GM23338 (cell line): ENCODE measurements at regions not wholly inside any gene's neighbourhood (a gene's known extent, or its start where the extent isn't known, plus 50 kb on each side); places are given as distances from the start of the nearest gene placed in this dataset.

ENCODE experiments used
- ATAC-seq: fragments of 200-7000 bp; cut with Tn5 transposase; 3 replicates; pipeline ENCODE4 v1.9.1; 2020
- DNase-seq: peaks from one replicate; pipeline ENCODE4 v3.0.0-alpha.2; 2015; ENCODE audit warnings: low spot score
- H2AFZ ChIP-seq: fragments of 200-600 bp; sonication (generic); 2 replicates; pipeline ENCODE4 v1.8.0; 2016; ENCODE audit warnings: antibody characterized with exemption, mild to moderate bottlenecking, moderate library complexity
- H3F3A ChIP-seq: fragments of 200-600 bp; sonication (generic); replicated peaks from 2 replicates; pipeline ENCODE4 v1.8.0; 2017; ENCODE audit warnings: antibody characterized with exemption, mixed run types, low read depth
- H3K27ac ChIP-seq: fragments of 200-600 bp; sonication (generic); 2 replicates; pipeline ENCODE4 v1.6.1; 2016; ENCODE audit warnings: low read depth
- H3K27me3 ChIP-seq: fragments of 200-600 bp; sonication (generic); 2 replicates; pipeline ENCODE4 v1.8.0; 2016; ENCODE audit warnings: mild to moderate bottlenecking, mixed run types, moderate library complexity; ENCODE audit not compliant: insufficient read depth
- H3K36me3 ChIP-seq: fragments of 200-600 bp; sonication (generic); 2 replicates; pipeline ENCODE4 v1.8.0; 2016; ENCODE audit warnings: mild to moderate bottlenecking; ENCODE audit not compliant: insufficient read depth
- H3K4me1 ChIP-seq: fragments of 200-600 bp; sonication (generic); 2 replicates; pipeline ENCODE4 v1.8.0; 2016; ENCODE audit warnings: mild to moderate bottlenecking, moderate library complexity; ENCODE audit not compliant: insufficient read depth
- H3K4me2 ChIP-seq: fragments of 200-600 bp; sonication (generic); 2 replicates; pipeline ENCODE4 v1.7.1; 2017; ENCODE audit warnings: mixed run types
- H3K4me3 ChIP-seq: fragments of 200-600 bp; sonication (generic); 2 replicates; pipeline ENCODE4 v1.6.1; 2016; ENCODE audit warnings: mixed run types
- H3K79me2 ChIP-seq: fragments of 200-600 bp; sonication (generic); replicated peaks from 2 replicates; pipeline ENCODE4 v1.8.0; 2017; ENCODE audit warnings: mild to moderate bottlenecking; ENCODE audit not compliant: insufficient read depth
- H3K9me2 ChIP-seq: fragments of 200-600 bp; sonication (generic); 2 replicates; pipeline ENCODE4 v1.8.0; 2017; ENCODE audit not compliant: insufficient read depth
- H4K20me1 ChIP-seq: fragments of 200-600 bp; sonication (generic); replicated peaks from 2 replicates; pipeline ENCODE4 v1.8.0; 2017; ENCODE audit warnings: mild to moderate bottlenecking; ENCODE audit not compliant: insufficient read depth
- H3K27ac Mint-ChIP-seq: 2 replicates; pipeline ENCODE4 v1.8.0; 2020; ENCODE audit warnings: inconsistent platforms, mild to moderate bottlenecking, moderate library complexity, mixed read lengths
- H3K27me3 Mint-ChIP-seq: 3 replicates; pipeline ENCODE4 v1.8.0; 2022; ENCODE audit warnings: low read depth, mild to moderate bottlenecking, moderate library complexity, mixed read lengths, inconsistent platforms; ENCODE audit not compliant: insufficient read depth, poor library complexity
- H3K36me3 Mint-ChIP-seq: 3 replicates; pipeline ENCODE4 v1.8.0; 2021; ENCODE audit warnings: low read depth, mild to moderate bottlenecking, inconsistent platforms, moderate library complexity, mixed read lengths
- H3K4me1 Mint-ChIP-seq: 3 replicates; pipeline ENCODE4 v1.8.0; 2020; ENCODE audit warnings: mild to moderate bottlenecking, inconsistent platforms, mixed read lengths
- H3K4me3 Mint-ChIP-seq: 3 replicates; pipeline ENCODE4 v1.8.0; 2021; ENCODE audit warnings: moderate library complexity, mild to moderate bottlenecking, inconsistent platforms, mixed read lengths
- H3K9me3 Mint-ChIP-seq: 3 replicates; pipeline ENCODE4 v1.8.0; 2020; ENCODE audit warnings: moderate library complexity, mild to moderate bottlenecking, inconsistent platforms, mixed read lengths
- CREB1 ChIP-seq: fragments of 250-450 bp; sonication (Bioruptor Pico); IDR thresholded peaks from 2 replicates; pipeline ENCODE4 v1.5.0; 2020; ENCODE audit warnings: low read depth, mild to moderate bottlenecking, moderate library complexity
- EZH2 ChIP-seq: fragments of 200-600 bp; sonication (generic); IDR thresholded peaks from one replicate; pipeline ENCODE4 v1.8.0; 2017; ENCODE audit warnings: antibody characterized with exemption, mild to moderate bottlenecking, low read depth; ENCODE audit not compliant: unreplicated experiment
- EZH2phosphoT487 ChIP-seq: fragments of 200-600 bp; sonication (generic); IDR thresholded peaks from one replicate; pipeline ENCODE4 v1.8.1; 2018; ENCODE audit warnings: antibody characterized with exemption; ENCODE audit not compliant: unreplicated experiment
- JUNB ChIP-seq: IDR thresholded peaks from one replicate; pipeline ENCODE4 v1.6.1; 2016; ENCODE audit warnings: antibody characterized with exemption; ENCODE audit not compliant: unreplicated experiment
- NANOG ChIP-seq: IDR thresholded peaks from 2 replicates; pipeline ENCODE4 v1.6.1; 2016; ENCODE audit warnings: antibody characterized with exemption, borderline replicate concordance
- POLR2AphosphoS5 ChIP-seq: IDR thresholded peaks from 2 replicates; pipeline ENCODE4 v1.6.1; 2016; ENCODE audit warnings: antibody characterized with exemption, low read depth
- STAT1 ChIP-seq: IDR thresholded peaks from one replicate; pipeline ENCODE4 v1.6.1; 2016; ENCODE audit warnings: antibody characterized with exemption; ENCODE audit not compliant: unreplicated experiment
- ZNF114 ChIP-seq: fragments of 250-450 bp; sonication (Bioruptor Pico); IDR thresholded peaks from 2 replicates; pipeline ENCODE4 v1.5.0; 2020; ENCODE audit warnings: mild to moderate bottlenecking, moderate library complexity
- ZNF331 ChIP-seq: fragments of 250-450 bp; sonication (Bioruptor Pico); IDR thresholded peaks from 2 replicates; pipeline ENCODE4 v1.5.0; 2020; ENCODE audit warnings: low read depth, mild to moderate bottlenecking, moderate library complexity
- TF ChIP-seq, protein P1 (sequence below): IDR thresholded peaks from one replicate; pipeline ENCODE4 v1.6.1; 2018; ENCODE audit warnings: antibody characterized with exemption; ENCODE audit not compliant: unreplicated experiment
- TF ChIP-seq, protein P2 (sequence below): IDR thresholded peaks from 2 replicates; pipeline ENCODE4 v1.6.1; 2016; ENCODE audit warnings: antibody characterized with exemption
- TF ChIP-seq, protein P3 (sequence below): fragments of 250-450 bp; sonication (Bioruptor Pico); IDR thresholded peaks from 2 replicates; pipeline ENCODE4 v1.5.0; 2020; ENCODE audit warnings: mild to moderate bottlenecking, moderate library complexity

DNA sequence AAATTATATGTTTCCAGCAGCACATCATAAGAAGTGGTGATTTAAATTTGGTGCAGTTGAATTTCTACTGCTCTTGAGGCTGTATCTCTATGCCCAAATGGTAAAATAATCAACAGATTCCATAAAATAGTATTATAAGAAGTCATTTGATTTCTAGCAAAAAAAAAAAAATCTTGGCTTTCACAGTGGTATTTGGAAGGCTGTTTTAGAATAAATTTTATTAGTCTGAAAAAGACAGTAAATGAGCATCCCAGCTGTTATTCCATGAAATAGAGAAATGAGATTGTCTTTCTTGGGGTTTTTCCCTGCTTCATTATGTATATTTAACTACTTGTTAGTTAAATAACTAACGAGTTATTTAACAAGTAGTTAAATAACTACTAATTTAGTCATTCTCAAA, 156.0 kb upstream of the ABI3BP start (continued):
- TF ChIP-seq, protein P1, sequence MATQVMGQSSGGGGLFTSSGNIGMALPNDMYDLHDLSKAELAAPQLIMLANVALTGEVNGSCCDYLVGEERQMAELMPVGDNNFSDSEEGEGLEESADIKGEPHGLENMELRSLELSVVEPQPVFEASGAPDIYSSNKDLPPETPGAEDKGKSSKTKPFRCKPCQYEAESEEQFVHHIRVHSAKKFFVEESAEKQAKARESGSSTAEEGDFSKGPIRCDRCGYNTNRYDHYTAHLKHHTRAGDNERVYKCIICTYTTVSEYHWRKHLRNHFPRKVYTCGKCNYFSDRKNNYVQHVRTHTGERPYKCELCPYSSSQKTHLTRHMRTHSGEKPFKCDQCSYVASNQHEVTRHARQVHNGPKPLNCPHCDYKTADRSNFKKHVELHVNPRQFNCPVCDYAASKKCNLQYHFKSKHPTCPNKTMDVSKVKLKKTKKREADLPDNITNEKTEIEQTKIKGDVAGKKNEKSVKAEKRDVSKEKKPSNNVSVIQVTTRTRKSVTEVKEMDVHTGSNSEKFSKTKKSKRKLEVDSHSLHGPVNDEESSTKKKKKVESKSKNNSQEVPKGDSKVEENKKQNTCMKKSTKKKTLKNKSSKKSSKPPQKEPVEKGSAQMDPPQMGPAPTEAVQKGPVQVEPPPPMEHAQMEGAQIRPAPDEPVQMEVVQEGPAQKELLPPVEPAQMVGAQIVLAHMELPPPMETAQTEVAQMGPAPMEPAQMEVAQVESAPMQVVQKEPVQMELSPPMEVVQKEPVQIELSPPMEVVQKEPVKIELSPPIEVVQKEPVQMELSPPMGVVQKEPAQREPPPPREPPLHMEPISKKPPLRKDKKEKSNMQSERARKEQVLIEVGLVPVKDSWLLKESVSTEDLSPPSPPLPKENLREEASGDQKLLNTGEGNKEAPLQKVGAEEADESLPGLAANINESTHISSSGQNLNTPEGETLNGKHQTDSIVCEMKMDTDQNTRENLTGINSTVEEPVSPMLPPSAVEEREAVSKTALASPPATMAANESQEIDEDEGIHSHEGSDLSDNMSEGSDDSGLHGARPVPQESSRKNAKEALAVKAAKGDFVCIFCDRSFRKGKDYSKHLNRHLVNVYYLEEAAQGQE = no peak
- TF ChIP-seq NANOG = no peak
- TF ChIP-seq JUNB = no peak
- TF ChIP-seq POLR2AphosphoS5 = no peak
- no peak for TF ChIP-seq ZNF331 (CRISPR knock-in tag)
- TF ChIP-seq EZH2phosphoT487 = no peak
- TF ChIP-seq, protein P2, sequence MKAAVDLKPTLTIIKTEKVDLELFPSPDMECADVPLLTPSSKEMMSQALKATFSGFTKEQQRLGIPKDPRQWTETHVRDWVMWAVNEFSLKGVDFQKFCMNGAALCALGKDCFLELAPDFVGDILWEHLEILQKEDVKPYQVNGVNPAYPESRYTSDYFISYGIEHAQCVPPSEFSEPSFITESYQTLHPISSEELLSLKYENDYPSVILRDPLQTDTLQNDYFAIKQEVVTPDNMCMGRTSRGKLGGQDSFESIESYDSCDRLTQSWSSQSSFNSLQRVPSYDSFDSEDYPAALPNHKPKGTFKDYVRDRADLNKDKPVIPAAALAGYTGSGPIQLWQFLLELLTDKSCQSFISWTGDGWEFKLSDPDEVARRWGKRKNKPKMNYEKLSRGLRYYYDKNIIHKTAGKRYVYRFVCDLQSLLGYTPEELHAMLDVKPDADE = no peak
- TF ChIP-seq CREB1 (CRISPR knock-in tag) = no peak
- no peak for TF ChIP-seq STAT1
- TF ChIP-seq ZNF114 (CRISPR knock-in tag) = no peak

DNA sequence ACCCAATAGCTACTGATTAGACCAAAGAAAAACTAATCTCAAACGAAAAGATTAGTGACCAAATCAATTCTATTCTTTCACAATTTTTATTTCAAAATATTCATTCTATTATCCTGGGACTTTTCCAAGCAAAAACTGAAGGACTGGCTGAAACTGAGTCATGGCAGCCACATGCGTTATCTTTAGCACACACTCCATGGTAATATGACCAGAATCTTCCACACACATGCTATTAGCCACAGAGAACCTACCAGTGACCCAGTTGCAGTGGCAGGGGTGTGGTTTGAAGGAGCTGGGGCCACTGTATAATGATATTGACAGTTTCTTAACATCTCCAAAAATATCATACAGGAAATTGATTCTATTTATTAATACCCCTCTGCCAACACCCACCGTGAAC, 154.8 kb upstream of the ABI3BP start:
- no peaks in the 10 kb centered on the region for H3K27me3 Mint-ChIP-seq
- Histone ChIP-seq H2AFZ (no peak overlapping the region), H3K9me2 (peaks cover 11% of the 10 kb centered on the region; the same call in 1 of the 2 replicates), H3K27ac (no peak overlapping the region), H3K4me2 (no peak overlapping the region), H3K4me1 (no peaks in the 10 kb centered on the region), H3K27me3 (no peaks in the 10 kb centered on the region), H3F3A (no peaks in the 10 kb centered on the region), H3K36me3 (no peaks in the 10 kb centered on the region), H3K79me2 (no peaks in the 10 kb centered on the region), H3K4me3 (no peak overlapping the region), H4K20me1 (no peaks in the 10 kb centered on the region)
- H3K27ac Mint-ChIP-seq = no peak overlapping the region
- ATAC-seq (no peak), DNase-seq (no peak)
- H3K4me3 Mint-ChIP-seq = no peak overlapping the region
- TF ChIP-seq JUNB (no peak), CREB1 (CRISPR knock-in tag) (no peak), STAT1 (no peak), EZH2 (no peak), POLR2AphosphoS5 (no peak), ZNF331 (CRISPR knock-in tag) (no peak), ZNF114 (CRISPR knock-in tag) (no peak)
- TF ChIP-seq, protein P2 = no peak
- TF ChIP-seq, protein P3, sequence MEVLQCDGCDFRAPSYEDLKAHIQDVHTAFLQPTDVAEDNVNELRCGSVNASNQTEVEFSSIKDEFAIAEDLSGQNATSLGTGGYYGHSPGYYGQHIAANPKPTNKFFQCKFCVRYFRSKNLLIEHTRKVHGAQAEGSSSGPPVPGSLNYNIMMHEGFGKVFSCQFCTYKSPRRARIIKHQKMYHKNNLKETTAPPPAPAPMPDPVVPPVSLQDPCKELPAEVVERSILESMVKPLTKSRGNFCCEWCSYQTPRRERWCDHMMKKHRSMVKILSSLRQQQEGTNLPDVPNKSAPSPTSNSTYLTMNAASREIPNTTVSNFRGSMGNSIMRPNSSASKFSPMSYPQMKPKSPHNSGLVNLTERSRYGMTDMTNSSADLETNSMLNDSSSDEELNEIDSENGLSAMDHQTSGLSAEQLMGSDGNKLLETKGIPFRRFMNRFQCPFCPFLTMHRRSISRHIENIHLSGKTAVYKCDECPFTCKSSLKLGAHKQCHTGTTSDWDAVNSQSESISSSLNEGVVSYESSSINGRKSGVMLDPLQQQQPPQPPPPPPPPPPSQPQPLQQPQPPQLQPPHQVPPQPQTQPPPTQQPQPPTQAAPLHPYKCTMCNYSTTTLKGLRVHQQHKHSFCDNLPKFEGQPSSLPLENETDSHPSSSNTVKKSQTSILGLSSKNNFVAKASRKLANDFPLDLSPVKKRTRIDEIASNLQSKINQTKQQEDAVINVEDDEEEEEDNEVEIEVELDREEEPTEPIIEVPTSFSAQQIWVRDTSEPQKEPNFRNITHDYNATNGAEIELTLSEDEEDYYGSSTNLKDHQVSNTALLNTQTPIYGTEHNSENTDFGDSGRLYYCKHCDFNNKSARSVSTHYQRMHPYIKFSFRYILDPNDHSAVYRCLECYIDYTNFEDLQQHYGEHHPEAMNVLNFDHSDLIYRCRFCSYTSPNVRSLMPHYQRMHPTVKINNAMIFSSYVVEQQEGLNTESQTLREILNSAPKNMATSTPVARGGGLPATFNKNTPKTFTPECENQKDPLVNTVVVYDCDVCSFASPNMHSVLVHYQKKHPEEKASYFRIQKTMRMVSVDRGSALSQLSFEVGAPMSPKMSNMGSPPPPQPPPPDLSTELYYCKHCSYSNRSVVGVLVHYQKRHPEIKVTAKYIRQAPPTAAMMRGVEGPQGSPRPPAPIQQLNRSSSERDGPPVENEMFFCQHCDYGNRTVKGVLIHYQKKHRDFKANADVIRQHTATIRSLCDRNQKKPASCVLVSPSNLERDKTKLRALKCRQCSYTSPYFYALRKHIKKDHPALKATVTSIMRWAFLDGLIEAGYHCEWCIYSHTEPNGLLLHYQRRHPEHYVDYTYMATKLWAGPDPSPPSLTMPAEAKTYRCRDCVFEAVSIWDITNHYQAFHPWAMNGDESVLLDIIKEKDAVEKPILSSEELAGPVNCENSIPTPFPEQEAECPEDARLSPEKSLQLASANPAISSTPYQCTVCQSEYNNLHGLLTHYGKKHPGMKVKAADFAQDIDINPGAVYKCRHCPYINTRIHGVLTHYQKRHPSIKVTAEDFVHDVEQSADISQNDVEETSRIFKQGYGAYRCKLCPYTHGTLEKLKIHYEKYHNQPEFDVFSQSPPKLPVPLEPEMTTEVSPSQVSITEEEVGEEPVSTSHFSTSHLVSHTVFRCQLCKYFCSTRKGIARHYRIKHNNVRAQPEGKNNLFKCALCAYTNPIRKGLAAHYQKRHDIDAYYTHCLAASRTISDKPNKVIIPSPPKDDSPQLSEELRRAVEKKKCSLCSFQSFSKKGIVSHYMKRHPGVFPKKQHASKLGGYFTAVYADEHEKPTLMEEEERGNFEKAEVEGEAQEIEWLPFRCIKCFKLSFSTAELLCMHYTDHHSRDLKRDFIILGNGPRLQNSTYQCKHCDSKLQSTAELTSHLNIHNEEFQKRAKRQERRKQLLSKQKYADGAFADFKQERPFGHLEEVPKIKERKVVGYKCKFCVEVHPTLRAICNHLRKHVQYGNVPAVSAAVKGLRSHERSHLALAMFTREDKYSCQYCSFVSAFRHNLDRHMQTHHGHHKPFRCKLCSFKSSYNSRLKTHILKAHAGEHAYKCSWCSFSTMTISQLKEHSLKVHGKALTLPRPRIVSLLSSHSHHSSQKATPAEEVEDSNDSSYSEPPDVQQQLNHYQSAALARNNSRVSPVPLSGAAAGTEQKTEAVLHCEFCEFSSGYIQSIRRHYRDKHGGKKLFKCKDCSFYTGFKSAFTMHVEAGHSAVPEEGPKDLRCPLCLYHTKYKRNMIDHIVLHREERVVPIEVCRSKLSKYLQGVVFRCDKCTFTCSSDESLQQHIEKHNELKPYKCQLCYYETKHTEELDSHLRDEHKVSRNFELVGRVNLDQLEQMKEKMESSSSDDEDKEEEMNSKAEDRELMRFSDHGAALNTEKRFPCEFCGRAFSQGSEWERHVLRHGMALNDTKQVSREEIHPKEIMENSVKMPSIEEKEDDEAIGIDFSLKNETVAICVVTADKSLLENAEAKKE = no peak
- H3K4me1 Mint-ChIP-seq = peaks cover 8% of the 10 kb centered on the region
- H3K36me3 Mint-ChIP-seq = no peaks in the 10 kb centered on the region
- H3K9me3 Mint-ChIP-seq = no peaks in the 10 kb centered on the region
